GM19239 (cell line): ENCODE measurements at regions not wholly inside any gene's neighbourhood (a gene's known extent, or its start where the extent isn't known, plus 50 kb on each side); places are given as distances from the start of the nearest gene placed in this dataset.
"Not testable (repeated sequence)": the region's sequence is repeated elsewhere in the genome, so short reads cannot be mapped to it uniquely, and the experiment has no call there.

Experiments
- DNase-seq: peaks from one replicate; pipeline ENCODE4 v3.0.0; 2011; ENCODE audit warnings: low spot score; ENCODE audit not compliant: insufficient read length
- FAIRE-seq: peaks from 2 replicates; lab custom pipeline; 2011; peaks lifted over from hg19 to GRCh38; lab: Jason Lieb, UNC

DNA sequence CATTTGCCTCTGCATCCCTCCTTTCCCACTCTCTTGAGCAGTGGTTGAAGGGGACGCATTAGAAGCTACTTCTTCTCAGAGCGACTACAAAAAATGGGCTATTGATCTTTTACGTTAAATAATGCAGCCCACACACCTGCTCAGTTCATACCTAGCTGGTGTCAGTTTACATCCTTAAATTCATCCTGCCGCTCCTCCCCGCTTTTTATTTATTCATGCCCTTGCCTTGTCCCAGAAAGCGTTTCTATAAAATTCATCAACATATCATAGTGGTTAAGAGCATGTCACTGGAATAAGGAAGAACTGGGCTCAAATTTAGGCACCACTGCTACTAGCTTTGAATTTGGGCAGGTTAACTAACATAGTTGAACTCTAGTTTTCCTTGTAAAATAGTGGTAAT lies 66.0 kb upstream of the TINAGL1 start:
- no peak for DNase-seq
- FAIRE-seq: peak; percentile 28

- FAIRE-seq (peak; percentile 8), DNase-seq (no peak)
Measured at GRCh38 chr1:31510853-31511789, 65.2 kb upstream of the TINAGL1 start.

GRCh38 chr1:31511848-31512615 lies 64.3 kb upstream of the TINAGL1 start:
- FAIRE-seq (no peak), DNase-seq (no peak)

DNA sequence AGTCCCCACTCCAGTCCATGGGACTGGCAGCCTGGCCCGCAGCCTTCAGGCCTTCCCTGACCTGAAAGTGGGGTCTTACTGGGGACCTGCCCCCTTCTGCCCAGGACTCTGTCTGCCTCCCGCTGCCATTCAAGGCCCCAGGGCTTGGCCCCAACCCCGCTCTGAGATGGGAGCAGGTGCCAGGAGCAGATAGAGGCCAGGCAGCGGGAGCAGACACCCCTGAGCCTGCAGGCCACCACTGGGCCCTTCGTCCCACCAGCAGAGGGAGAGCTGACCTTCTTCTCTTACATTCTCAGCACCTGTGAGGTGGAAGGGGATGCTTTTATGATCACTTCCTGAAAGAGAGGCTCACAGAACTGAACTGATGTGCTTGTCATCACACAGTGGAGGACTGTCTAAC lies 62.2 kb upstream of the TINAGL1 start:
- FAIRE-seq (no peak), DNase-seq (no peak)

DNA sequence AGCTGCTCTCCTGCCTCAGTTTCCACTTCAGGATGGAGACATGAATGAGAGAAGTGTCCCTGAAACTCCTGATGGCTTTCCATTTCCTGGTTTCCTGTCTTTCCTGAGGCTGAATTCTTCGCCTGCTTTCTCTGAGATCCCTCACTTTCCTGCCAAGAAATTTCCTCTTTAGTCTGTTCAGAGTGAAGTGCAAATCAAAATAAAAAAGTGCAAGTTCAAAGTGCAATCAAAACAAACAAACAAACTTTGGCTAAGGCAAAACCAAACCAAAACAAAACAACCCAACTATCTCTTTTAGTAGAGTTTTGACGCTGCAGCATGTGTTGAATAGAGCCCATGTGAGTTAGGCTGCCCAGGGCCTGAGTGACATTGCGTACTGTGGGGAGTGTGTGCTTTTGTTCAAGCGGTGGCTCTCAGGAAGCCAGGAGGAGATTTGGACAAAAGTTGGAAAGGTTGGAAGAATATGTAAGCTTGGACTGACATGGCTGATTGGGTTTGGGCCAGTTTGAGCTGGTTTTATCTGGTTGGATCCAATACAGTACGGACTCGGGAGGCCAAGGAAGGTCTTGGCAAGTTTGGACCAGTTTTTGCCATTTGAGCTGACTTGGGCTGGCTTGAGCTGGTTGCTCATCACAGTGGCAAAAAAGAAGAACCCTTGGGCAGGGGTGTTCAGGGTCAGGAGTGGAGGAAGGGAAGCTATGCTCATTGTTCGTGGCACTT lies 61.1 kb upstream of the TINAGL1 start:
- no peak for DNase-seq
- FAIRE-seq: no peak

GRCh38 chr1:31515936-31516335 lies 60.4 kb upstream of the TINAGL1 start:
- no peak for DNase-seq
- no peak for FAIRE-seq

DNA sequence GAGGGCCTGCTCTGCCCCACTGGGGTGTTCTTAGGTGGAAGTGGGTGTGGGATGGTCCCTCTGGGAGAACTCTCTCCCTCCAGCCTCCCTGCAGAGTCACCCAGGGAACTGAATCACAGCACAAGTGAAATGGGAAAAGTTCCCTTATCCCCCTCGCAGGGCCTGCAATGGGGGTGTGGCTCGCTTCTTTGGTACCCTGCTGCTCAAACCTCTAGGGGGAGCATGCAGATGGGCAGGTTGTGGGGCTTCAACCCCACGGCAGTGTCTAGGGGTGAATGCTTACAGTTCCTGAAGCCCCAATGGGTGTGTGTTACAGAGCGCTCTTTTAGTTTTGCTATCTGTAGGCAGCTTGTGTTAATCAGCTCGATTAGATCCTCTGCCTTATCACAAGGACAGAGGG lies 59.0 kb upstream of the TINAGL1 start:
- DNase-seq (no peak), FAIRE-seq (no peak)

DNA sequence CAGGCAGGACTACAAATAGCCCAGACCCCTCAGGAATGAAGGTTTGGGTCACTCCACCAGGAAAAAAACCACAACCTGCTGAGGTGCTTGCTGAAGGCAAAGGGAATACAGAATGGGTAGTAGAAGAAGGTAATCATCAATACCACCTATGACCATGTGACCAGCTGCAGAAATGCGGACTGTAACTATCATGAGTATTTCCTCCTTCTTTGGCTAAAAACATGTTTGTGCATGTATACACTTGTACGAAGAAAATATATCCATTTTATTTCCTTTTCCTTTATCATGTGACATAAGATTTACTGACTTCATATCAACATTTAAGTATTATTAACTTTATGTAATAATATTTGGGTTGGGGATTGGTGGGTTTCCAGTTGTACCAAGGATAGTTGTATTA lies 58.3 kb upstream of the TINAGL1 start:
- peak; percentile 26 for FAIRE-seq

DNA sequence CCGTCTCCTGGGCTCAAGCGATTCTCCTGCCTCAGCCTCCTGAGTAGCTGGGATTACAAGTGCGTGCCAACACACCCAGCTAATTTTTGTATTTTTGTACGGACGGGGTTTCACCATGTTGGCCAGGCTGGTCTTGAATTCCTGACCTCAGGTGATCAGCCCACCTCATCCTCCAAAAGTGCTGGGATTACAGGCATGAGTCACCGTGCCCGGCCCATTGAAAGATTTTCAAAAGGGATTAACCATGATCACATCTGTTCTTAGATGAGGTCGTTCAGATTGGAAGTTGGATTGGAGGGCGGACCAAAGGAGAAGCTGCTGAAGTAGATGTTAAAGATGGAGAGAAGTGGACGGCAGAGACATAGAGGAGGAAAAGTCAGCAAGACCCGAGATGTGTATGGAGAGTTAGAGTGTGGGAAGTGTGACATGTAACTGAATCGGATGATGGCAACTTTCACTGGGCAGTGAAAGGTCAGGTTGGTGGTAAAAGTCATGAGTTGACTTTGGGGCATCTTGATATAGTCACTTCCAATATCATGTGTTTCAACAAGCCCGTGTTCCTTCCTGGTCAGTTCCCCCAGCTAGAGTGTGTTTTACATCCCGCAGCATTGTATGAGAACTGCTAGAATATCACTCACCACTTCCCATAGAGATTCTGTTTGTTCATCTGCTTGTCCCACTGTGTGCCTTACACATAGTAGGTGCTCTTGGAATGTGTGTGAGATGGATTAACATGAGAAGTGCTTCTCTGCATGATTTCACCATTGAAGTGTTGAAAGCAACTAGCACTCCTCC lies 54.4 kb upstream of the TINAGL1 start:
- DNase-seq (no peak), FAIRE-seq (no peak)

More for the DNA sequence above, 58.3 kb upstream of the TINAGL1 start:
- not testable (repeated sequence) for DNase-seq

GRCh38 chr1:31522556-31522845 lies 53.8 kb upstream of the TINAGL1 start:
- no peak for FAIRE-seq
- DNase-seq: no peak

DNA sequence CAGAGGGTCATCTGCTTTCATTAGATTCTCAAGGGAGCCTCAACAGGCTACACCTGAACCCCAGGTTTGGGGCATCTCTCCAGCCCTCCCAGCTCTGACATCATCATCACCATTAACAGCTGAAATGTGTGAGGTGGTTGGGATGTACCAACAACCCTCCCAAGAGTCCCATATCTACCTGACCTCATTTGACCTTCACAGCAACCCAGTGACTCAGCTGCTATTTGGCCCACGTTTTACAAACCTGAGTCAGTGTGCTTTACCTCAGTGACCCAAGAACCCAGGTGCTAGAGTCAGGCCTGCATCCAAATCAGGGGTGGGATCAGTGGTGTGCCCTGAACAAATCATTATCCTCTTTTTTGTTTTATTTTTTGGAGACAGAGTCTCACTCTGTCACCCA lies 53.3 kb upstream of the TINAGL1 start:
- FAIRE-seq: no peak
- no peak for DNase-seq

DNA sequence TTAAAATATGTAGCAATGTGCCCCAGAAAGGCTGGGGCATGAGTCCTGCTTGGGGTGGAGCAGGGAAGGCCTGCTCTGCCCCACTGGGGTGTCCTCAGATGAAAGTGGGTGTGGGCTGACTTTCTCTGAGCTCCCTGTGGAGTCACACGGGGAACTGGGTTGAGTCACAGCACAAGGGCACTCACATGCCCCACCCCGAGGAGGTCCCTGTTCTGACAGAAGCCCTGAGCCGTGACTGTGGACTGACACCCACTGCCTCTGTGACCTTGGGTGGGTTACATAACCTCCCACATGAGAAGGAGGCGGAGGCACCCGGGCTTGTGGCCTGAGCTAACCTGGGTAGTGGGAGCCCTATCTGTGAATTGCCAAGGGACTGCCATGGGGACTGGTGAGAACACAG lies 52.5 kb upstream of the TINAGL1 start:
- no peak for DNase-seq
- no peak for FAIRE-seq

DNA sequence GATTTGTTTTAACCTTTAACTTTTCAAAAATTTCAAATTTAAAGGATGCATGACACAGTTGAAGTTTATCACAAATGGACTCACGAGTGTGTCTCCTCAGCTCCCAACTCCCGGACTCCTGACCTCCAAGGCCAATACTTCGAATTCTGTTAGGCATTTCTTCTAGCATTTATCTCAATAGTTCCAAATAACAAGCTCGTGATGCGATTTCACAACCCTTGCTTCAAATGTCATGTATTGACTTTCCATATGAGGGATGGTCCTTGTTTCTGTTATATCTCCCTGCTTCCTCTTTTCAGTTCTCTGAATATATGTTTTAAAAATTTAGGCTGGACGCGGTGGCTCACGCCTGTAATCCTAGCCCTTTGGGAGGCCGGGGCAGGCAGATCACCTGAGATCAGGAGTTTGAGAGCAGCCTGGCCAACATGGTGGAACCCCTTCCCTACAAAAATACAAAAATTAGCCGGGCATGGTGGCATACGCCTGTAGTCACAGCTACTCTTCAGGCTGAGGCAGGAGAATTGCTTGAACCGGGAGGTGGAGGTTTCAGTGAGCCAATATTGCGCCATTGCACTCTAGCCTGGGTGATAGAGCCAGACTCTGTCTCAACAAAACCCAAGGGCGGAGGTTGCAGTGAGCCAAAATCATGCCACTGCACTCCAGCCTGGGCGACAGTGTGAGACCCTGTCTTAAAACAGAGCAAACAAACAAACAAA lies 52.0 kb upstream of the TINAGL1 start:
- no peak for DNase-seq
- FAIRE-seq: no peak
